Fibroblast of skin of right biceps (primary cell): ENCODE measurements at regions not wholly inside any gene's neighbourhood (a gene's known extent, or its start where the extent isn't known, plus 50 kb on each side); places are given as distances from the start of the nearest gene placed in this dataset.
A peak's percentile ranks its signal among the peaks of the same experiment; 100 is the strongest.
"Not testable (repeated sequence)": the region's sequence is repeated elsewhere in the genome, so short reads cannot be mapped to it uniquely, and the experiment has no call there.

Experiments used
- DNase-seq: peaks from one replicate; pipeline ENCODE4 v3.0.0-alpha.2; 2013

GRCh38 chr5:66234241-66234640 lies 90.1 kb downstream of the SREK1 start:
- no peak for DNase-seq

- no peak for DNase-seq
Measured at GRCh38 chr5:66238435-66238834, 94.3 kb downstream of the SREK1 start.

GRCh38 chr5:66239034-66239433 lies 94.9 kb downstream of the SREK1 start:
- no peak for DNase-seq

- DNase-seq = no peak
Measured at GRCh38 chr5:66241136-66241825, 97.2 kb downstream of the SREK1 start.

- DNase-seq = peak; percentile 10
Measured at GRCh38 chr5:66242050-66242715, 98.1 kb downstream of the SREK1 start.

GRCh38 chr5:66246608-66247007 lies 102.5 kb downstream of the SREK1 start:
- DNase-seq = peak; percentile 81

GRCh38 chr5:66247176-66247960 lies 103.3 kb downstream of the SREK1 start:
- DNase-seq = peak; percentile 80

- DNase-seq = no peak
Measured at GRCh38 chr5:66248874-66249273, 104.8 kb downstream of the SREK1 start.

GRCh38 chr5:66249920-66250319 lies 105.8 kb downstream of the SREK1 start:
- no peak for DNase-seq

- DNase-seq = no peak
Measured at GRCh38 chr5:66252849-66253248, 108.7 kb downstream of the SREK1 start.

GRCh38 chr5:66255714-66256113 lies 111.6 kb downstream of the SREK1 start:
- DNase-seq = no peak

GRCh38 chr5:66273121-66273520 lies 129.0 kb downstream of the SREK1 start:
- DNase-seq = no peak

- no peak for DNase-seq
Measured at GRCh38 chr5:66276986-66277385, 132.9 kb downstream of the SREK1 start.

- no peak for DNase-seq
Measured at GRCh38 chr5:66277981-66278380, 133.9 kb downstream of the SREK1 start.

- DNase-seq = no peak
Measured at GRCh38 chr5:66281294-66281693, 137.2 kb downstream of the SREK1 start.

GRCh38 chr5:66284588-66285342 lies 140.7 kb downstream of the SREK1 start:
- DNase-seq = no peak

- DNase-seq = no peak
Measured at GRCh38 chr5:66285343-66285922, 141.3 kb downstream of the SREK1 start.

GRCh38 chr5:66291771-66292170 lies 147.7 kb downstream of the SREK1 start:
- DNase-seq = no peak

GRCh38 chr5:66293851-66294250 lies 149.8 kb downstream of the SREK1 start:
- not testable (repeated sequence) for DNase-seq

GRCh38 chr5:66299463-66299862 lies 155.4 kb downstream of the SREK1 start:
- DNase-seq = no peak

- DNase-seq = no peak
Measured at GRCh38 chr5:66302344-66302743, 158.2 kb downstream of the SREK1 start.

GRCh38 chr5:66306105-66306843 lies 162.2 kb downstream of the SREK1 start:
- peak; percentile 65 for DNase-seq
